ENCODE measurements at regions not wholly inside any gene's neighbourhood (a gene's known extent, or its start where the extent isn't known, plus 50 kb on each side); places are given as distances from the start of the nearest gene placed in this dataset.
A peak's percentile ranks its signal among the peaks of the same experiment; 100 is the strongest.

DNA sequence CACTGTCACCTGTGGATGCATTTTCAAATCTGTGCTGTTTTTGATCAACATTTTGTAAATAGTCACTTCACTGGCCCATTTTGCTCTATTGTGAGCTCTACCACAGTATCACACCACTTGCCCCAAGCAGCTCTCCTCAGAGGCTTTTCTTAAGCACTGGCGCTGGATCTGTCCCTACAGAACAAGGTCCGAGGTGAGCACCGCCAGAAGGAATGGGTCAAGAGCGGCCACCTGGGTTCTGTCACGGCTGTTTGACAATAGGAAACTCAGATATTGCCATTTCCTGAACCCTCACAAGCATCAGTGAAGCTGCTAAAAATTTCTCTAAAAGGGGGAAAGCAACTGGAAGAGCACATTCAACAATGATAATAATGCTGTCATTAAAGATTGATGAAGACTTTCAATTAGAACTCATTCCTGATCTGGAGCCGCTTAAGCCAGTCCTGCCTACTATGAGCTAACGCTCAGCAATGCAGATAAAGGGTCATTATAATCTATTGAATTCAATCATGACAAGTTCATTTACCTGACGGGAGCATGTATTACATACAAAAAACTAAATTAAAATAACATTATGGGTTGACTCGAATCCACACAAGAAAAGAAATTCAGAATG, 514.0 kb downstream of the GALR1 start:
- TF ChIP-seq, protein P1, sequence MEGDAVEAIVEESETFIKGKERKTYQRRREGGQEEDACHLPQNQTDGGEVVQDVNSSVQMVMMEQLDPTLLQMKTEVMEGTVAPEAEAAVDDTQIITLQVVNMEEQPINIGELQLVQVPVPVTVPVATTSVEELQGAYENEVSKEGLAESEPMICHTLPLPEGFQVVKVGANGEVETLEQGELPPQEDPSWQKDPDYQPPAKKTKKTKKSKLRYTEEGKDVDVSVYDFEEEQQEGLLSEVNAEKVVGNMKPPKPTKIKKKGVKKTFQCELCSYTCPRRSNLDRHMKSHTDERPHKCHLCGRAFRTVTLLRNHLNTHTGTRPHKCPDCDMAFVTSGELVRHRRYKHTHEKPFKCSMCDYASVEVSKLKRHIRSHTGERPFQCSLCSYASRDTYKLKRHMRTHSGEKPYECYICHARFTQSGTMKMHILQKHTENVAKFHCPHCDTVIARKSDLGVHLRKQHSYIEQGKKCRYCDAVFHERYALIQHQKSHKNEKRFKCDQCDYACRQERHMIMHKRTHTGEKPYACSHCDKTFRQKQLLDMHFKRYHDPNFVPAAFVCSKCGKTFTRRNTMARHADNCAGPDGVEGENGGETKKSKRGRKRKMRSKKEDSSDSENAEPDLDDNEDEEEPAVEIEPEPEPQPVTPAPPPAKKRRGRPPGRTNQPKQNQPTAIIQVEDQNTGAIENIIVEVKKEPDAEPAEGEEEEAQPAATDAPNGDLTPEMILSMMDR (IDR thresholded peaks at IDR 0.05; ENCODE audit: unreplicated experiment): no peak
- POLR2A ChIA-PET: no interaction called here
- Mint-ChIP-seq H3K4me1 (ENCODE audit: insufficient read depth, unreplicated experiment) (no peaks in the 10 kb centered on the region), H3K9me3 (ENCODE audit: unreplicated experiment) (peaks cover 5% of the 10 kb centered on the region), H3K27me3 (ENCODE audit: insufficient read depth, unreplicated experiment) (peaks cover 71% of the 10 kb centered on the region), H3K4me3 (ENCODE audit: unreplicated experiment) (no peak overlapping the region), H3K27ac (ENCODE audit: low read depth, unreplicated experiment) (no peak overlapping the region), H3K36me3 (ENCODE audit: insufficient read depth, unreplicated experiment) (no peaks in the 10 kb centered on the region)
- BruUV-seq (replicated peaks): no TSS peak
- DNase-seq (ENCODE audit: unreplicated experiment): no peak
- CTCF ChIA-PET: interaction anchor here (0.9 kb wide), 1 partner anchor 14 kb away, joined by 4 read pairs; no protein-coding TSS in a partner anchor
- intact Hi-C loops (cut with micrococcal nuclease): no loop called here

DNA sequence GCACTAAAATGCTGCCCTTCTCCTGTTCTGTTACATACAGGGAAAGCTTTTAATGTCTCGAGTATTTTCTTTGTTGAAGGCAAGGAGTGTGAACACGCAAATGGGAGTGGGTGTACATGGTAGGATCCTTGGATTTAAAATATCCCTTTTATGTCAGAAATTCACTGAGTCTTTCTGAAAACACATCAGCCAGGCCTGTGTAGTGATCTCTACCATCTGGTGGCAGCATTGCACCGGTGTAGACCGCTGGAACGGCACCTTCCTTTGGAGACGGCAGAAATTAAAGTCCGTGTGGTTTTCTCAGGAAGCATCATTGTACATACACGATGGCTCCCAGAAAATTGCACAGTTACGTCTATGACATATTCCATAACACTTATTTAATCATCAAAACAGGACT, 515.8 kb downstream of the GALR1 start:
- TF ChIP-seq, protein P1 (IDR thresholded peaks at IDR 0.05; ENCODE audit: unreplicated experiment): peak; percentile 40
- H3K36me3 Mint-ChIP-seq (ENCODE audit: insufficient read depth, unreplicated experiment): no peaks in the 10 kb centered on the region
- no peak overlapping the region for H3K4me3 Mint-ChIP-seq (ENCODE audit: unreplicated experiment)
- intact Hi-C loops (cut with micrococcal nuclease): loop anchor here (1.0 to 5.0 kb wide), 2 partner anchors 1112 to 1879 kb away; no protein-coding TSS in a partner anchor
- H3K9me3 Mint-ChIP-seq (ENCODE audit: unreplicated experiment): no peaks in the 10 kb centered on the region
- H3K4me1 Mint-ChIP-seq (ENCODE audit: insufficient read depth, unreplicated experiment): no peaks in the 10 kb centered on the region
- H3K27ac Mint-ChIP-seq (ENCODE audit: low read depth, unreplicated experiment): no peak overlapping the region
- no TSS peak for BruUV-seq (replicated peaks)
- POLR2A ChIA-PET: no interaction called here
- peak; percentile 28 for DNase-seq (ENCODE audit: unreplicated experiment)
- CTCF ChIA-PET: interaction anchor here (0.6 to 0.8 kb wide), 7 partner anchors 16 to 1596 kb away, joined by 3 to 5 read pairs (median 3); no protein-coding TSS in a partner anchor
- H3K27me3 Mint-ChIP-seq (ENCODE audit: insufficient read depth, unreplicated experiment): peaks cover 59% of the 10 kb centered on the region

DNA sequence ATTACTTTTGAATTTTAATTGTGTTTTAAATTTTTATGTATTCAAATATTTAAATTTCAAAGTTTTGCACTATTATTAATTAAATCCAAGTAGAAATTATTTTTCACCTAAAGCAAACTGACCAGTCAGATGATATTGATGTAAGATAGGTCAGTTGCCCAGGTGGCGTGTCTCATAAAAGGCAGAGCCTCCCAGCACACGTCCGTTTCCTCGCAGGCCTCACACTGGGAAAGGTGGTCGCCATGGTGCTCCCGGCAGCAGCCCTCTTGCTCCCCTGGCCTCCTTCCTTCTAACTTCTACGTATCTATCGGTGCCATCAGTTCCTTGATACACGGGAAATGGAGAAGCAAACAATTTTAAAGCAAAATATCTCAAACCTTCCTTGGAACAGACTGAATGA, 516.8 kb downstream of the GALR1 start:
- H3K27me3 Mint-ChIP-seq (ENCODE audit: insufficient read depth, unreplicated experiment): peaks cover 55% of the 10 kb centered on the region
- no peaks in the 10 kb centered on the region for H3K9me3 Mint-ChIP-seq (ENCODE audit: unreplicated experiment)
- intact Hi-C loops (cut with micrococcal nuclease): loop anchor here (5.0 kb wide), 1 partner anchor 1111 kb away; no protein-coding TSS in a partner anchor
- TF ChIP-seq, protein P1 (IDR thresholded peaks at IDR 0.05; ENCODE audit: unreplicated experiment): no peak
- BruUV-seq (replicated peaks): no TSS peak
- no peak for DNase-seq (ENCODE audit: unreplicated experiment)
- H3K36me3 Mint-ChIP-seq (ENCODE audit: insufficient read depth, unreplicated experiment): no peaks in the 10 kb centered on the region
- ChIA-PET POLR2A (no interaction called here), CTCF (interaction anchor here (0.6 to 0.7 kb wide), 2 partner anchors 30 to 1595 kb away, joined by 3 read pairs; no protein-coding TSS in a partner anchor)
- no peak overlapping the region for H3K27ac Mint-ChIP-seq (ENCODE audit: low read depth, unreplicated experiment)
- H3K4me3 Mint-ChIP-seq (ENCODE audit: unreplicated experiment): no peak overlapping the region
- H3K4me1 Mint-ChIP-seq (ENCODE audit: insufficient read depth, unreplicated experiment): no peaks in the 10 kb centered on the region

DNA sequence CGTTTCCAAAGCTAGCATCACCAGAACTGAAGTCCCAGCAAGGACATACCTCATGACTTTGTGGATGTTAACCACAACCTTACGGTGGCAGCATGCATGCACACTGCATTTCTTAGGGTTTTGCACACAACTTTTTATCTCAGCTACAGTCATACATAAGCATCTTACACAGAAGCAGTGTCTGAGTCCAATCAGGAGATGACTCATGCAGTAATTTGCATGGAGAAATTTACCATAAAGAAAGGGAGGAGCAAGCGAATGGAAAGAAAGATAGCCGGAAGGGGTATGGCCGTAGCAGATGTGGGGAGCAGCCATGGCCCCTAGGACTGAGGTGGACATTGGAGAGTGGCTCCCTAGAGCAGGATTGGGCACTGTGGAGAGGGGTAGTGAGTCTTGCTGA, 522.5 kb downstream of the GALR1 start:
- H3K36me3 Mint-ChIP-seq (ENCODE audit: insufficient read depth, unreplicated experiment): no peaks in the 10 kb centered on the region
- no peaks in the 10 kb centered on the region for H3K9me3 Mint-ChIP-seq (ENCODE audit: unreplicated experiment)
- H3K27ac Mint-ChIP-seq (ENCODE audit: low read depth, unreplicated experiment): no peak overlapping the region
- BruUV-seq (replicated peaks): no TSS peak
- intact Hi-C loops (cut with micrococcal nuclease): no loop called here
- no peak overlapping the region for H3K4me3 Mint-ChIP-seq (ENCODE audit: unreplicated experiment)
- TF ChIP-seq, protein P1 (IDR thresholded peaks at IDR 0.05; ENCODE audit: unreplicated experiment): no peak
- CTCF ChIA-PET: interaction anchor here (0.5 kb wide), 1 partner anchor 434 kb away, joined by 3 read pairs; no protein-coding TSS in a partner anchor
- POLR2A ChIA-PET: no interaction called here
- H3K4me1 Mint-ChIP-seq (ENCODE audit: insufficient read depth, unreplicated experiment): no peaks in the 10 kb centered on the region
- no peak for DNase-seq (ENCODE audit: unreplicated experiment)
- peaks cover 12% of the 10 kb centered on the region for H3K27me3 Mint-ChIP-seq (ENCODE audit: insufficient read depth, unreplicated experiment)

All from MCF 10A (cell line).